ENCODE measurements at regions not wholly inside any gene's neighbourhood (a gene's known extent, or its start where the extent isn't known, plus 50 kb on each side); places are given as distances from the start of the nearest gene placed in this dataset.
"Not testable (repeated sequence)": the region's sequence is repeated elsewhere in the genome, so short reads cannot be mapped to it uniquely, and the experiment has no call there.

DNA sequence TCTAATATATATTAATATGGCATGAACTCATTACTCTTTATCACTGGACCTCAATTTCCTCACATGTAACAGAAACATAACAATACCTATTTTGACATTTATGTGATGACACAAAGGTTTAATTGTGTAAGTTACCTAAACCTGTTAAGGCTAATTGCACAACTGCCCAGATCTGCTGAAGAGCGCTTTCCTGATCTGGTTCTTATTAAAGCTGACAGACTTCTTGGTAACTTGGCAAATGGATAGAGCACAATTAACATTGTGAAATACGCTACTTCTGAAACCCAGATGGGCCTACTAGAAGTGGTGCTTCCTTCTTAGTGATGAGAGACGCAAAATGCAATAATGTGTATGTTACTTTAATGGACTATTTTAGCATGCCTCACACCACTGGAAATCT lies 1767.2 kb upstream of the RAG2 start:
- no peak for FAIRE-seq

DNA sequence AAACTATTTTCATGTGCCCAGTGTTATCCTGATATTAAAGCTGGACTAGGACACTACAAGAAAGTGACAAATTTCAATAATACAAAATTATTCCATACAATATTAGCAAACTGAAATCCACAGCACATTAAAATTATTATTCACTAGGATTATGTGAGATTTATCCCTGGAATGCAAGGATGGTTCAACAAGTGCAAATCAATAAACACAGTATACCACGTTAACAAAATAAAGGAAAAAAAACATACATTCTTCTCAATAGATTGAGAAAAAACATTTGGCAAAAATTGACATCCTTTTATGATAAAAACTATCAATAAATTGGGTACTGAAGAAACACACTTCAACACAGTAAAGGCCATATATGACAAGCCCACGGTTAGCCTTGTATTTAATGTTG lies 1758.2 kb upstream of the RAG2 start:
- FAIRE-seq: no peak

DNA sequence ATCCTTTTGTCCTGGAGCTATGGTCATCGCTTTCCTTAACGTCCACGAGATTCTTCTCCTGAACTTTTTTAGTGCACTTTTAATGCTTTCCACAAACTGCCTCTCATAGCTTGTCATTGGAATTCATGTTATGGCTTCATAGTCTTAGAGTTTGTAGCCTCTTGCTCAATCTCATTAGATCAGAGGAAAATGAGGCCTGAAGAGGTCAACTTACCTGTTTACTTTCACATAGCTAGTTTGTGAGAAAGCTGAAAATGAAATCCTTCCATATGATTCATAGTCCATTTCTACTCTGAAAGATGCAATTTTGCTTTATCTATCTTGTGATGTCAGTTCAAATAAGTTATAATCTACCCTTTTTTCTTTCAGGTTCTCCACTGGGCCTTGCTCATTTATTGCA lies 1747.2 kb upstream of the RAG2 start:
- FAIRE-seq: no peak

DNA sequence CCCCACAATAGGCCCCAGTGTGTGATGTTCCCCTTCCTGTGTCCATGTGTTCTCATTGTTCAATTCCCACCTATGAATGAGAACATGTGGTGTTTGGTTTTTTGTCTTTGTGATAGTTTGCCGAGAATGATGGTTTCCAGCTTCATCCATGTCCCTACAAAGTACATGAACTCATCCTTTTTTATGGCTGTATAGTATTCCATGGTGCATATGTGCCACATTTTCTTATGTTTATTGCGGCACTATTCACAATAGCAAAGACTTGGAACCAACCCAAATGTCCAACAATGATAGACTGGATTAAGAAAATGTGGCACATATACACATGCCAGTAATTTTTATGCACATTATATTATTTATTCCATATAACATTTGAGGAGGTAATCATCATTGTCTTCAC lies 1743.6 kb upstream of the RAG2 start:
- FAIRE-seq: not testable (repeated sequence)

DNA sequence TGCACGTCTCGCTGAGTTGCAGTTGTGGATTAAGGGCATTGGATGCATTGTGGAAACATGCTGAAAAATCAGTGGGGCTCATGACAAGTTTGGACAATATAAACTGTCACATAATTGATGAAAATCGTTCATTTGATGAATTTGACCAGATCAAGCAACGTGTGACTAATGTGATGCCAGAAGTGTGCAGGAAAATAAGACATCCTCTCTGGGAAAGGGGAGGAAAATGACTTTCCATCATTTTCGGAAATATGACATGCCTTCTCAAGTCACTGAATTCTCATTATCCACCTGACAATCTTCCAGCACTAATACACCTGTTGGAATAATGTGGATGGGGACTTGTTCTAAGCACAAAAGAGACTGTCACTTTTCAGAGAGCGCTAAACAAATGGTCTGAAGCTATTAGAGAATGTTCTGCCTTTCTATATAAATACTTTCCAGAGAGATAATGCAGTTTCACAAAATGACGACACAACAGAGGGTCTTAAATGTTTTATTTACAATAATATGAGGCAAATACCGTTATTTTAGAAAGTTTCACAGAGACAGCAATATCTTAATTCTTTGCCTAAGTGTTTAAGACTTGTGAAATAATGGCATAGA lies 1741.9 kb upstream of the RAG2 start:
- no peak for FAIRE-seq

DNA sequence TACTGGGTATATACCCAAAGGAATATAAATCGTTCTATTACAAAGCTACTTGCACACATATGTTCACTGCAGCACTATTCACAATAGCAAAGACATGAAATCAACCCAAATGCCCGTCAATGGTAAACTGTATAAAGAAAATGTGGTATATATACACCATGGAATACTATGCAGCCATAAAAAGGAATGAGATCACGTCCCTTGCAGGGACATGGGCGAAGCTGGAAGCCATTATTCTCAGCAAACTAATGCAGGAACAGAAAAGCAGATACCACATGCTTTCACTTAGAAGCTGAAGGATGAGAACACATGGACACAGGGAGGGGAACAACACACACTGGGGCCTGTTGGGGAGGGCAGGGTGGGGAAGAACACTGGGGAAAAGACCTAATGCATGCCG lies 1740.0 kb upstream of the RAG2 start:
- not testable (repeated sequence) for FAIRE-seq

DNA sequence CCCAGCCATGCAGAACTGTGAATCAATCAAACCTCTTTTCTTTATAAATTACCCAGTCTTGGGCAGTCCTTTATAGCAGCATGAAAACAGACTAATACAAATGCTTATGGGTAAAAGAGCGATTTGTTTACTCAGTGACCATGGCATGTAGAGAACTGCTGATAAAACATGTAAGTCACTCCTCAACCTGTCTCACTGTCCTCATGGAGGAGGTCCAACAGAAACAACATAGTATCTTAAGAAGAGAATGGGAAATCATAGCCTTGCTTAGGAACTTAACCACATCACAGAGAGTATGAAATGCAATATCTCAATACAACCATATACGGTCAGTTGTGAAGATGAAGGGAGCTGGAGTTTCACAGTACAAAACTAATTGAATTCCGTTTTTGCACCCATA lies 1734.0 kb upstream of the RAG2 start:
- FAIRE-seq: no peak

DNA sequence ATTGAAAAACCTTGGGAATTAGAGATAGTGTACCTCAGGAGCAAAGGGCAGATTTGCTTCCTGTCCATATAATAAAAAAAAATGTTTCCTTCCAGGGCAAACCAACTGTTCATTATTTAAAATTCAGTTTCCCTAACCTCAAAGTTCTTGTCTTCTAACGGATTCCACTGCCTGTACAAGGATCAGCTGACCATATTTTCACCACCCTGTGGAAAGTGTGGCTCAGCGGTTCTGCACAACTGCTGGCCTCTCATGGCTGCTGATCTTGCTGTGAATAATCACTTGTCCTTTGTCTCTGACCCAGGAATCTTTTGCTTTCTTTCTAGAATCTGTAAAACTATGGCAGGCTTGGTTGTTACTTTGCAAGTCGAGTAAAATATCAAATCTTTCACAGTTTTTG lies 1732.5 kb upstream of the RAG2 start:
- no peak for FAIRE-seq

DNA sequence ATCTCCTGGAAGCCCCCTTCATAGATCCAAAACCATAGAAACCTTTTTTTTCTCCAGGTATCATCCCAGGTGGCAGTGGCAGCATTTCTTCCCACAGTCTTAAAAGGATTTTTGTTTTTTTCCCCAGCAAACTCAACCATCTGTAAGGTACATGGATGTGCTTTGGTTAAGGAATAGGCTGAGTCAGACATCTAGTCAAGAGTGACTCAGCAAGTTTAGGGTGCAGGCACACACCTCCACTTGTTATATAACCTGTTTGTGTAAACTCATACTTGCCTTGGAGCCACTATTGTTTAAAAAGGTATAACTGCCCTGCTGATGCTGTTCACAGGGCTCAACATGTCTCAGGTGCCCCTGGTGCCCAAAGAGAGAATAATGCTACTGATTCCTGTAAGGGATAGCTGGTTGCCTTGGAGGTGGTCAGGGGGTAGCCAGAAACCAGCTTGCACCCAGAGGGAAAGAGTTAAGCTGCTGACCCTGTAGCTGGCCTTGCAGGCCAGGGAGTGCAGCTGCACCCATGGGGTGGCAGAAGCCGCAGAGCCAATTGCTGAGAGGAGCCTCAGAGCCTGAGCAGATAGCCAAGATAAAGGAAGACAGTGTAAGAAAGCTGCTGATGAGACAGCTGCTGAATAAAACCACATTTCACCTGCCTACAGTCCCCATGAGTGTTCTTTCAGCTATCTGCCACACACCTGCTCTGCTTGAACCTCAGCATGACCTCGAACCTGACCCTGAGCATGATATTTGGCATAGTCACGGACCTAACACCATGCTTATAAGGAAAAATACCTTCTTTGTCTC lies 1726.1 kb upstream of the RAG2 start:
- no peak for FAIRE-seq

DNA sequence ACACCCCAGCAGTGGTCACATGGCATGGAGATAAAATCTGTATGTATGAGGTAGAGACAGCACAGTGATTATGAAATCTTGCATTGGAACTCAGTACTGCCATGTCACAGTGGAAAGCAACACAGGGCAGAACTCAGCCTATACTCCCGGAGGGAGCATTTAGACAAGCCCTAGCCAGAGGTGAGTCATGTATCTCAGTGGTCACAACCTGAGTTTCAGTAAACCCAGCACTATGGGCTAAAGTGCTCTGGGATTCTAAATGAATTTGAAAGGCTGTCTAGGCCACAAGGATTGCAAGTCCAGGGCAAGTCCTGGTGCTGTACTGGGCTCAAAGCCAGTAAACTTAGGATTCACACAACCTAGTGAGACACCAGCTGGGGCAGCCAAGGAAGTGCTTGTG lies 1717.1 kb upstream of the RAG2 start:
- FAIRE-seq: no peak

DNA sequence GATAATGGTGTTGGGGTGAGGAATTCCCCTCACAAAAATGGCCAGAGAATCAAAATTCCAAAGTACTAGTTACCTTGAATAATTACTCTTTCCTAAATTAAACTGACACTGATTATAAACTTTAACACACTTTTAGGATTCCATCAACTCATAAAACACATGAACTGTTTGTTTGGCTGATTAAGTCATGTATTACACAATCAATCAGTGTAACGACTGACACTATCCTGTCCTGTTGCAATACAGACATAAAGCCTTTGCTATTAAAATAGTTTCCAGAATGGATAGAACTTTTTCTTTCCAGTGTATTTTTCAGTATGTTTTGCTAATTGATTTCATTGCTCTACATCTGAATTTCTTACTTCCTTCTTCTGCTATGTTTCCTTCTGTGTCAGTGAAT lies 1709.4 kb upstream of the RAG2 start:
- FAIRE-seq: no peak

DNA sequence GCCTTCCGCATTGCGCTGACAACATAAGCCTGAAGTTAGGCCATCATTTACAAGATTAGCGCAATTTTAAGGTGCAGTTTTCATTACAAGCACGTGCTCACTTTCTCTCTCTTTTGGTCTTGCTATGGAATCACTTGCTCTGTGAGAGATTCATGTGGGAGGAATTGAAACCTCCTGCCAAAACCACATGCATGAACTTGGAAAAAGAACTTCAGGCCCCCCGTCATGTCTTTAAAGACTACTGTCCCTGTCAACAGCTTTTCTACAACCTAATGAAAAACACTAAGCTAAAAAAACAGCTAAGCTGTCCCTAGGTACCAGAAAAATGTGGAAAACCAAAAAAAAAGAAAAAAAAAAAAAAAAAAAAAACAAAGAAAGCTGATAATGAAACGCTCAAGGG lies 1707.6 kb upstream of the RAG2 start:
- no peak for FAIRE-seq

DNA sequence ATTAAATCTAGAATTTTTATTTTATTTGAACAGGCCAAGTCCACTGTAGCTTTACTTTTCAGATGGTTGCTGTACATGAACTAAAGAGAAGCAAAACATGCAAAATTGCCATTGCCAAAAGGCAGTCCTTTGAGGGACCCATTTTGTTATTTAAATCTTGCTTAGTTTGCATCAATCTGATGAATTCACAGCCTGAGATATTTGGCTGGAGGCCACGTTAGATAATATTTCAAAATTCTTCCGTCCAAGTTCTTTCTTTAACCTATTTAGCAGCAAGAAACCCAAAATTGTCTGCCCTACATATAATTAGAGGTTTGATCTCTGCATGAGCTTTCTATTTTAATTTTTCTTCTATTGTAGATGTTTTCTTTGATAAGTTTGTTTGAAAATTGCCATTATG lies 1706.9 kb upstream of the RAG2 start:
- no peak for FAIRE-seq

DNA sequence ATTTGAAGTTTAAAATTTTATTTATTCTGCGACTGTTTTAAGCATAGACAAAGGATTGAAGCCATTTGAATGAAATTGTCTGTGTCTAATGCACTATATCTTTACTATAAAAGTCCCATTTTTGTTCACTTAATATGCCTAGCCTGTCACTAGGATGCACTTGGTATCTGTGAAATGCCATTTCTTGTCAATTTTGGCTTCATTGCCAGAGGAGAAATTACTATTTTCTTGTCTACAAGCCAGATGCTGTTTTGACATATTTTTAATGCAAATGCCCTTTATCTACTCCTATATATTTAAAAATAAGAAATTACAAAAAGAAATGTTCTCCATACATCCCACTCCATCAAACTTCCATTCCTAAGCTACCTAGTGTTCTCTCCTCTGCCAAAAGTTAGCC lies 1704.5 kb upstream of the RAG2 start:
- FAIRE-seq: no peak

DNA sequence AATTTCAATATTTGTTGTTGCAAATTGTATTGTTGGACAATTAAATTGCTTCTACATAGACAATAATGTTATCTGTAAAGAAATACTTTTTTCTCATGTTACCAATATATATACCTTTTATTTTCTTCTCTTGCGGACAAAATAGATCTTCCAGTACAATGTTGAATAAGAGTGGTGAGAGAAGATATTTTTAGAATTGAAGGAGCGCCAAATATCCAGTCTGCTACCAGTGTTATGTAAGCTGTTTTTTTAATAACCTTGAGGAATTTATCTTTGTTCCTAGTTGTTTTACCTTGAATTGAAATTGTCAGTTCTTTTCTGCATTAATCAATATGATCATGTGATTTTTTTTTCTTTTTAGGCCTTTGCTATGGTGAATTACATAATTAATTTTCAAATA lies 1702.5 kb upstream of the RAG2 start:
- FAIRE-seq: no peak

DNA sequence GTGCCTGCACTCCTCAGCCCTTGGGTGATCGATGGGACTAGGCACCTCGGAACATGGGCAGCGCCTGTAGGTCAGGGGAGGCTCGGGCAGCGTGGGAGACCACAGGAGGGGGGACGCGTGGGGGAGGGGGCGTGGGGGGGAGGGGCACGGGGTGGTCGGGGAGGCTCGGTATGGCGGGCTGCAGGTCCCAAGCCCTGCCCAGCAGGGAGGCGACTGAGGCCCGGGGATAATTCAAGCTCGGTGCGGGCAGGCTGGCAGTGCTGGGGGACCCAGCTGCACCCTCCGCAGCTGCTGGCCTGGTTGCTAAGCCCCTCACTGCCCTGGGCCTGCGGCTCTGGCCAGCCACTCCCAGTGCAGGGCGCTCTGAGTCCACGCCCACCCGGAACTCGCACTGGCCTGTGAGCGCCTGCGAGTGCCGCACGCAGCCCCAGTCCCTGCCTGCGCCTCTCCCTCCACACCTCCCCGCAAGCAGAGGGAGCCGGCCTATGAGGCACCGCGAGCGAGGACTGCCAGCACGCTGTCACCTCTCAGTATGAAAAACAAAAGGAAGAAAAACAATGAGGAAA lies 1698.3 kb upstream of the RAG2 start:
- no peak for FAIRE-seq

DNA sequence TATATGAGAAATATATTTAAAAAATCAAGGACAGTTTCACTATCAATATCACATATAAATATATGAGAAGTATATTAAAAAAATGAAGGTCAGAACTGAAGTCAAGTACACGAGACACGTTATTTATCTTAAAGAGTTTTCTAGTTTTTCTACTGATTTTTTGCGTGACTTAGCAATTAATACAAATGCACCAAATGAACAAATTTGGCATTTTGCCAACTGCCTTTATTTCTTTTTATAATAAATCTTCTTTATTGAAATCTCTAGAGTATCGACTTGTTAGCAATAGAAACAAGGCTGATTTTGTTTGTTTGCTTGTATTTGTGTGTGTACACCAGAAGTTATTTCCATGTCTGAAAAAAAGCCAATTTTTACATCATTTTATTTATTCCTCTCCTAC lies 1684.7 kb upstream of the RAG2 start:
- FAIRE-seq: no peak

DNA sequence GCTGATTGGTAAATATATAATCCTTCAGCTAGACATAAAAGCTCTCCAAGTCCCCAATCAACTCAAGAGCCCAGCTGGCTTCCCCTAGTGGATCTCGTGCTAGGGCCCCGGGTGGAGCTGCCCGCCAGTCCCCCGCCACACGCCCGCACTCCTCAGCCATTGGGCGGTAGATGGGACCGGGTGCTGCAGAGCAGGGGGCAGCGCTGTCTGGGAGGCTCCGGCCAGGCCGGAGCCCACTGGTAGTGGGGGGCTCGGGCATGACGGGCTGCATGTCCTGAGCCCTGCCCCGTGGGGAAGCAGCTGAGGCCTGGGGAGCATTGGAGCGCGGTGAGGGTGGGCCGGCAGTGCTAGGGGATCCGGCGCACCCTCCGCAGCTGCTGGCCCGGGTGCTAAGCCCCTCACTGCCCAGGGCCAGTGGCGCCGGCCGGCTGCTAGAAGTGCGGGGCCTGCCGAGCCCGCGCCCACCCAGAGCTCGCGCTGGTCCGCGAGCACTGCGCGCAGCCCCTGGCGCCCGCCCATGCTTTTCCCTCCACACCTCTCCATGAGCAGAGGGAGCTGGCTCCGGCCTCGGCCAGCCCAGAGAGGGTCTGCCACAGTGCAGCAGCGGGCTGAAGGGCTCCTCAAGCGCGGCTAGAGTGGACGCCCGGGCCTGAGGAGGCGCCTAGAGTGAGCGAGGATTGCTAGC lies 1680.6 kb upstream of the RAG2 start:
- FAIRE-seq: no peak

DNA sequence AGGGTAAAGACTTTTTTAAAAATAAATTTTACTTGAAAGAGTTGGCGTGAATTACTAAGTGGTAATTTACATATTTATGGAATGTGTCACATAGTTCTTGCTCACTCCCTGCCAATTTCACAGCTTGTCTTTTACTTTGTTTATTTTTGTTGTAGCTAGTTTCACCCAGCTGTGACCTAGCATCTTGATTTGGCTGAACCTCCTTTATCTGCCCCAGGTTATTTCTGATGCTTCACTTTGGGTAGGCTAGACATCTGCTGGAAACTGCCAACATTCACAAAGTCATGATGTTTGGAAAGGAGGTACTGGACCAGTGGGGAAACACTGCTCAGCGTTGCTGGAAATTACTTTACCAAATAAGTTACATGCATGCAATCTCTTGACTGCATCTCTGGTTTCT lies 1676.0 kb upstream of the RAG2 start:
- no peak for FAIRE-seq

DNA sequence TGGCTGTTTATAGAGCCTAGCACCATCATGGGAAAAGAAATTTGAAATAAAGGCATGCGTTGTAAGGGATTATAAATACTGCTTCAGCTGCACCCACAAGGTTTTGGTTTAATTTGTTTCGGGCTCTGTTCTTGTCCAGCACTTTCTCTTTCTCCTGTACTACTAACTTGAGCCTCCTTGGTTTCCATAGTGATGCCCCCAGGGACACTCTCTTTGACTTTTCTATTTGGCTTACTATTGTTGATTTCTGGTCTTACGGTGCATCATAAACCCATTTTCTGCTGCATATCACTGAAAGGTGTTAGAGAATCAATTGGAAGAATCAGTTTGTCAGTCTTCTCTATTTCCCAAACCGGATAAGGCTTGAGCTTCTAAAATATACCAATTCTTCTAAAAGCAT lies 1674.3 kb upstream of the RAG2 start:
- no peak for FAIRE-seq

DNA sequence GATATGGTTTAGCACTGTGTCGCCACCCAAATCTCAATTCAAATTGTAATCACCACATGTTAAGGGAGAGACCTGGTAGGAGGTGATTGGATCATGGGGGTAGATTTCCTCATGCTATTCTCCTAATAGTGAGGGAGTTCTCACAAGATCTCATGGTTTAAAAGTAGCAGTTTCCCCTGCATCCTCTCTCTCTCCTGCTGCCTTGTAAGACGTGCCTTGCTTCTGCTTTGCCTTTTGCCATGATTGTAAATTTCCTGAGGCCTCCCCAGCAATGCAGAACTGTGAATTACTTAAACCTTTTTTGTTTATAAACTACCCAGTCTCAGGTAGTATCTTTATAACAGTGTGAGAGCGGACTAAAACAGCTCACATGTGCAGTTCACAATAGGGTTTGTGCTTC lies 1668.7 kb upstream of the RAG2 start:
- FAIRE-seq: no peak

DNA sequence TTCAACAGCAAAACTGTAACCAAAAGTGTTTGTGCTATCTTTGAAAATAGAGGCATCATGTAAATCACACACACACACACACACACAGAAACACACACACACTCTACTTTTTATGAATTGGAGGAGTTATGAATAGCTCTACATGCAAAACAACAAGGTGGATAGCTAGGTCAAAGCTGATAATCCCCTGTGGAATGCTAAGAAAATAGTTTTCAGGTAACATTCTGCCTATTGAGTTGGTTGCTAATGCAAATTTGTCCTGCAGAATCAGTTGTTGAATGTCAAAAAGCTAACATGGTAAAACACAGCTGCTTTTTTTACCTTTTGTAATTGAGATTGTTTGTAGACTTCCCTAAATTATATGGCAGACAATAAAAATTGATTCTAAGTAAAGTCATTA lies 1658.4 kb upstream of the RAG2 start:
- FAIRE-seq: no peak

DNA sequence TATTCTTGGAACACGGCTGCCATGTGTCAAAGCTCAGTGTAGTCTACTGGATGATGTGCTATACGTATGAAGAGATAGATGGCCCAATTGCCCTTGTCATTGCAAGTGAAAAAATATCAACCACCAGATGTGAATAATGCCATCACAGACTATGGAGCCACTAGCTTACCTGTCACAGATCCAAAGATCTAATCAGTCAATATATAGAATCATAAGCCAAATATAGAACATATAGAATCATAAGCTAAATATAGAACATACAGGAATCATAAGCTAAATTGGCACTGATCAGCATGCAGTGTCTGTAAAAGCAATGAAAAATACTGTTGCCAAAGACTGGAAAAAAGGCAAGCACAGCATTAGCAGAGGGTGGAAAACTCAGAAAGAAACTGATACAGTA lies 1656.9 kb upstream of the RAG2 start:
- FAIRE-seq: no peak

DNA sequence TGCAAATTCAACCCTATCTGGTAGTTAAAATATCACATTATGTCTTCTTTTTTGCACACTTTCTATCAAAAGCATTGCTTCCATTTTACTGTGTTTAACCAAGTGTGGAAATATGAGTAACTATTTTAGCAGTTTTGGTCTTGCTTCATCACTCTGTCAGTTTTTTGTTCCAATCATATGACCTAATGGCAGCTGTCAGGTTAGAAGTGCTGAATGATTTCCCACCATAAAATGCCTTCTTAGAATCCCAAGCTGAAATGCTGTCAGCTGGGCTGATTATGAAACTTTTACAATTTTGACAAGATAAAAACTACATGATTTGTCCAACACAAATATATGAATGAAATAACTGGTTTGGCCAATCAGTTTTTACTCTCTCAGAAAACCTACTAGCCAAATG lies 1654.6 kb upstream of the RAG2 start:
- no peak for FAIRE-seq
